ENCODE measurements at regions not wholly inside any gene's neighbourhood (a gene's known extent, or its start where the extent isn't known, plus 50 kb on each side); places are given as distances from the start of the nearest gene placed in this dataset.

- H3K27ac ChIP-seq (ENCODE audit: low read depth in 1 of 2, low read length in 1 of 2), result no peak overlapping the region
- no peaks in the 10 kb centered on the region for H3K36me3 ChIP-seq (ENCODE audit: control insufficient read depth in 4 of 4, insufficient read depth in 4 of 4, low read length in 4 of 4)
- 81 to 84% methylated on average over 7 of the region's 7 CpGs for WGBS, 2 donors
- TF ChIP-seq CTCF (IDR thresholded peaks at IDR 0.05; ENCODE audit: control extremely low read depth, extremely low read depth), result no peak
- DNase-seq, result no peak
- H3K9ac ChIP-seq (ENCODE audit: insufficient read depth in 1 of 2, low read length in 2 of 2), result no peak overlapping the region
- no peak for ATAC-seq (ENCODE audit: insufficient read depth, low FRiP score)
- H3K4me3 ChIP-seq, result no peak overlapping the region
- H3K27me3 ChIP-seq (ENCODE audit: control insufficient read depth in 3 of 3, insufficient read depth in 3 of 3, low read length in 2 of 3), result no peaks in the 10 kb centered on the region
- no peaks in the 10 kb centered on the region for H3K9me3 ChIP-seq (ENCODE audit: control insufficient read depth in 4 of 4, insufficient read depth in 3 of 4, low read length in 3 of 4)
- H3K4me1 ChIP-seq (ENCODE audit: control insufficient read depth in 5 of 5, insufficient read depth in 5 of 5, low read length in 5 of 5), result peaks cover 0 to 31% (median 17%) of the 10 kb centered on the region in 5 donors
Observed at GRCh38 chr4:41448934-41449333, 89.0 kb upstream of the LIMCH1 start.

GRCh38 chr4:41451961-41452360, 86.0 kb upstream of the LIMCH1 start:
- WGBS, 2 donors, result 86 to 89% methylated on average over 3 of the region's 3 CpGs
- no peaks in the 10 kb centered on the region for H3K36me3 ChIP-seq (ENCODE audit: control insufficient read depth in 4 of 4, insufficient read depth in 4 of 4, low read length in 4 of 4)
- no peak for TF ChIP-seq CTCF (IDR thresholded peaks at IDR 0.05; ENCODE audit: control extremely low read depth, extremely low read depth)
- H3K4me3 ChIP-seq, result no peak overlapping the region
- H3K9me3 ChIP-seq (ENCODE audit: control insufficient read depth in 4 of 4, insufficient read depth in 3 of 4, low read length in 3 of 4), result no peaks in the 10 kb centered on the region
- H3K4me1 ChIP-seq (ENCODE audit: control insufficient read depth in 5 of 5, insufficient read depth in 5 of 5, low read length in 5 of 5), result peaks cover 3 to 48% (median 39%) of the 10 kb centered on the region in 5 donors
- no peaks in the 10 kb centered on the region for H3K27me3 ChIP-seq (ENCODE audit: control insufficient read depth in 3 of 3, insufficient read depth in 3 of 3, low read length in 2 of 3)
- H3K27ac ChIP-seq (ENCODE audit: low read depth in 1 of 2, low read length in 1 of 2), result no peak overlapping the region
- no peak overlapping the region for H3K9ac ChIP-seq (ENCODE audit: insufficient read depth in 1 of 2, low read length in 2 of 2)
- DNase-seq (no peak), ATAC-seq (ENCODE audit: insufficient read depth, low FRiP score) (no peak)

GRCh38 chr4:41452484-41453225, 85.3 kb upstream of the LIMCH1 start:
- peak; percentile 51 for ATAC-seq (ENCODE audit: insufficient read depth, low FRiP score)
- no peak overlapping the region for H3K4me3 ChIP-seq
- no peaks in the 10 kb centered on the region for H3K27me3 ChIP-seq (ENCODE audit: control insufficient read depth in 3 of 3, insufficient read depth in 3 of 3, low read length in 2 of 3)
- H3K9me3 ChIP-seq (ENCODE audit: control insufficient read depth in 4 of 4, insufficient read depth in 3 of 4, low read length in 3 of 4), result no peaks in the 10 kb centered on the region
- H3K9ac ChIP-seq (ENCODE audit: insufficient read depth in 1 of 2, low read length in 2 of 2), result no peak overlapping the region
- H3K4me1 ChIP-seq (ENCODE audit: control insufficient read depth in 5 of 5, insufficient read depth in 5 of 5, low read length in 5 of 5), result peaks cover 3 to 51% (median 39%) of the 10 kb centered on the region in 5 donors
- WGBS, 2 donors, result 68 to 70% methylated on average over 6 of the region's 6 CpGs
- no peak overlapping the region for H3K27ac ChIP-seq (ENCODE audit: low read depth in 1 of 2, low read length in 1 of 2)
- no peak for TF ChIP-seq CTCF (IDR thresholded peaks at IDR 0.05; ENCODE audit: control extremely low read depth, extremely low read depth)
- H3K36me3 ChIP-seq (ENCODE audit: control insufficient read depth in 4 of 4, insufficient read depth in 4 of 4, low read length in 4 of 4), result no peaks in the 10 kb centered on the region
- DNase-seq, result no peak
